Neural progenitor cell (in vitro differentiated cells): ENCODE measurements at regions not wholly inside any gene's neighbourhood (a gene's known extent, or its start where the extent isn't known, plus 50 kb on each side); places are given as distances from the start of the nearest gene placed in this dataset.
"Not testable (repeated sequence)": the region's sequence is repeated elsewhere in the genome, so short reads cannot be mapped to it uniquely, and the experiment has no call there.

Source experiments
- DNase-seq: peaks from one replicate; pipeline ENCODE4 v3.0.0-alpha.2; 2016; ENCODE audit warnings: low spot score
- H2AFZ ChIP-seq: fragments of 200-600 bp; sonication (generic); replicated peaks from 2 replicates; pipeline ENCODE4 v1.6.1; 2016; ENCODE audit warnings: antibody characterized with exemption
- H3F3A ChIP-seq: fragments of 200-600 bp; sonication (generic); 2 replicates; pipeline ENCODE4 v1.6.1; 2016; ENCODE audit warnings: antibody characterized with exemption, low read depth
- H3K27ac ChIP-seq: fragments of 200-600 bp; sonication (generic); 2 replicates; pipeline ENCODE4 v1.5.1; 2016; ENCODE audit warnings: mild to moderate bottlenecking
- H3K27me3 ChIP-seq: fragments of 200-600 bp; sonication (generic); 2 replicates; pipeline ENCODE4 v1.6.1; 2016; ENCODE audit warnings: mild to moderate bottlenecking, moderate library complexity
- H3K36me3 ChIP-seq: fragments of 200-600 bp; sonication (generic); 2 replicates; pipeline ENCODE4 v1.5.1; 2016
- H3K4me1 ChIP-seq: fragments of 200-600 bp; sonication (generic); 2 replicates; pipeline ENCODE4 v1.6.1; 2016; ENCODE audit warnings: mixed run types
- H3K4me2 ChIP-seq: fragments of 200-600 bp; sonication (generic); 2 replicates; pipeline ENCODE4 v1.6.1; 2016
- H3K4me3 ChIP-seq: fragments of 200-600 bp; sonication (generic); 2 replicates; pipeline ENCODE4 v1.5.1; 2016
- H3K79me2 ChIP-seq: fragments of 200-600 bp; sonication (generic); 2 replicates; pipeline ENCODE4 v1.6.1; 2016; ENCODE audit warnings: low read depth
- H3K9ac ChIP-seq: fragments of 200-600 bp; sonication (generic); 2 replicates; pipeline ENCODE4 v1.6.1; 2016
- H3K9me3 ChIP-seq: fragments of 200-600 bp; sonication (generic); 2 replicates; pipeline ENCODE4 v1.5.1; 2016; ENCODE audit warnings: low read depth
- H4K20me1 ChIP-seq: fragments of 200-600 bp; sonication (generic); 2 replicates; pipeline ENCODE4 v1.6.1; 2016; ENCODE audit warnings: low read depth
- H3K27ac Mint-ChIP-seq: 3 replicates; pipeline ENCODE4 v1.8.0; 2021; ENCODE audit warnings: mixed read lengths
- H3K27me3 Mint-ChIP-seq: 2 replicates; pipeline ENCODE4 v1.8.0; 2022; ENCODE audit warnings: low read depth, mild to moderate bottlenecking, inconsistent platforms, moderate library complexity, mixed read lengths; ENCODE audit not compliant: insufficient read depth
- H3K36me3 Mint-ChIP-seq: 3 replicates; pipeline ENCODE4 v1.8.0; 2021; ENCODE audit warnings: mixed read lengths
- H3K4me1 Mint-ChIP-seq: 3 replicates; pipeline ENCODE4 v1.8.0; 2021; ENCODE audit warnings: mixed read lengths
- H3K4me3 Mint-ChIP-seq: 3 replicates; pipeline ENCODE4 v1.8.0; 2021; ENCODE audit warnings: mild to moderate bottlenecking, moderate library complexity, mixed read lengths
- H3K9me3 Mint-ChIP-seq: 3 replicates; pipeline ENCODE4 v1.8.0; 2020; ENCODE audit warnings: mixed read lengths
- CTCF ChIP-seq: fragments of 200-600 bp; sonication (generic); IDR thresholded peaks from 2 replicates; pipeline ENCODE4 v1.5.1; 2017; ENCODE audit warnings: antibody characterized with exemption, mild to moderate bottlenecking
- EZH2 ChIP-seq: fragments of 200-600 bp; sonication (generic); IDR thresholded peaks from 2 replicates; pipeline ENCODE4 v1.6.1; 2017; ENCODE audit warnings: antibody characterized with exemption, mild to moderate bottlenecking, moderate library complexity
- EZH2phosphoT487 ChIP-seq: fragments of 200-600 bp; sonication (generic); IDR thresholded peaks from 2 replicates; pipeline ENCODE4 v1.6.1; 2017; ENCODE audit warnings: antibody characterized with exemption

GRCh38 chr12:25319233-25319984 lies 68.7 kb upstream of the KRAS start:
- Mint-ChIP-seq H3K4me3 (no peak overlapping the region), H3K36me3 (no peaks in the 10 kb centered on the region), H3K27me3 (peaks cover 2% of the 10 kb centered on the region), H3K9me3 (no peaks in the 10 kb centered on the region), H3K27ac (no peak overlapping the region), H3K4me1 (peaks cover 3% of the 10 kb centered on the region)
- no peaks in the 10 kb centered on the region for H3K4me1 ChIP-seq
- no peaks in the 10 kb centered on the region for H3K36me3 ChIP-seq
- no peaks in the 10 kb centered on the region for H3K27me3 ChIP-seq
- H3K4me3 ChIP-seq, result no peak overlapping the region
- H3K4me2 ChIP-seq, result no peak overlapping the region
- no peak for DNase-seq
- no peaks in the 10 kb centered on the region for H4K20me1 ChIP-seq
- no peak overlapping the region for H2AFZ ChIP-seq
- no peak overlapping the region for H3K27ac ChIP-seq
- H3K79me2 ChIP-seq, result no peaks in the 10 kb centered on the region
- no peak overlapping the region for H3K9ac ChIP-seq
- H3F3A ChIP-seq, result no peaks in the 10 kb centered on the region
- no peak for TF ChIP-seq CTCF
- TF ChIP-seq EZH2phosphoT487, result no peak
- no peak for TF ChIP-seq EZH2
- H3K9me3 ChIP-seq, result no peaks in the 10 kb centered on the region

GRCh38 chr12:25317553-25317952 lies 66.8 kb upstream of the KRAS start:
- TF ChIP-seq EZH2 (no peak), EZH2phosphoT487 (no peak), CTCF (no peak)
- H3K79me2 ChIP-seq, result no peaks in the 10 kb centered on the region

GRCh38 chr12:25315388-25315787 lies 64.7 kb upstream of the KRAS start:
- Mint-ChIP-seq H3K4me3 (no peak overlapping the region), H3K27me3 (peaks cover 2% of the 10 kb centered on the region), H3K36me3 (no peaks in the 10 kb centered on the region), H3K4me1 (no peaks in the 10 kb centered on the region), H3K27ac (no peak overlapping the region), H3K9me3 (no peaks in the 10 kb centered on the region)
- Histone ChIP-seq H3K27ac (no peak overlapping the region), H2AFZ (no peak overlapping the region), H3K79me2 (no peaks in the 10 kb centered on the region), H3K4me2 (no peak overlapping the region), H4K20me1 (no peaks in the 10 kb centered on the region), H3K9ac (no peak overlapping the region), H3K9me3 (no peaks in the 10 kb centered on the region), H3F3A (no peaks in the 10 kb centered on the region), H3K4me3 (no peak overlapping the region), H3K4me1 (no peaks in the 10 kb centered on the region), H3K27me3 (no peaks in the 10 kb centered on the region), H3K36me3 (no peaks in the 10 kb centered on the region)
- DNase-seq, result no peak
- TF ChIP-seq EZH2, result no peak
- TF ChIP-seq CTCF, result no peak
- no peak for TF ChIP-seq EZH2phosphoT487

More at GRCh38 chr12:25317553-25317952, 66.8 kb upstream of the KRAS start:
- no peak for DNase-seq
- no peaks in the 10 kb centered on the region for H4K20me1 ChIP-seq
- Mint-ChIP-seq H3K4me1 (no peaks in the 10 kb centered on the region), H3K36me3 (no peaks in the 10 kb centered on the region), H3K9me3 (no peaks in the 10 kb centered on the region), H3K27me3 (peaks cover 2% of the 10 kb centered on the region), H3K27ac (no peak overlapping the region), H3K4me3 (no peak overlapping the region)
- no peak overlapping the region for H2AFZ ChIP-seq
- no peaks in the 10 kb centered on the region for H3K36me3 ChIP-seq
- H3K9me3 ChIP-seq, result no peaks in the 10 kb centered on the region
- H3K4me3 ChIP-seq, result no peak overlapping the region
- H3K4me1 ChIP-seq, result no peaks in the 10 kb centered on the region
- no peaks in the 10 kb centered on the region for H3K27me3 ChIP-seq
- H3K4me2 ChIP-seq, result no peak overlapping the region
- no peaks in the 10 kb centered on the region for H3F3A ChIP-seq
- no peak overlapping the region for H3K27ac ChIP-seq
- no peak overlapping the region for H3K9ac ChIP-seq

GRCh38 chr12:25313266-25313990 lies 62.7 kb upstream of the KRAS start:
- not testable (repeated sequence) for H3K36me3 Mint-ChIP-seq, H3K4me2 ChIP-seq, DNase-seq, H3K36me3 ChIP-seq, H3K9me3 ChIP-seq, H3K27me3 Mint-ChIP-seq, H3K27ac Mint-ChIP-seq, H3K27me3 ChIP-seq, H3K4me1 Mint-ChIP-seq, H3K4me3 ChIP-seq, H3K4me3 Mint-ChIP-seq, H3K9me3 Mint-ChIP-seq, H4K20me1 ChIP-seq, H3K4me1 ChIP-seq, H3F3A ChIP-seq, H3K9ac ChIP-seq, H3K79me2 ChIP-seq, H3K27ac ChIP-seq, H2AFZ ChIP-seq
